HCT116 (cell line): ENCODE measurements at regions not wholly inside any gene's neighbourhood (a gene's known extent, or its start where the extent isn't known, plus 50 kb on each side); places are given as distances from the start of the nearest gene placed in this dataset.

Experiments used
- ATAC-seq: fragments of 200-7000 bp; cut with Tn5 transposase; 2 replicates; pipeline ENCODE4 v1.9.1; 2020; ENCODE audit warnings: mild to moderate bottlenecking, moderate library complexity
- BruUV-seq: library from RNA; stranded (reverse); fragments of 400-500 nt; replicated peaks from 2 replicates; lab custom pipeline; 2021; lab: Mats Ljungman, UMichigan
- CTCF ChIA-PET: fragments of 300-600 bp; sonication (Branson Sonifier 250); formaldehyde crosslinking; loops from one replicate; lab custom pipeline; 2021; ENCODE audit warnings: antibody characterized with exemption; lab: Charles Lee
- POLR2A ChIA-PET: fragments of 300-600, 350-600 bp; sonication (Branson Sonifier 250); formaldehyde crosslinking; loops from one replicate; lab custom pipeline; 2021; ENCODE audit warnings: antibody characterized with exemption; lab: Charles Lee
- RAD21 ChIA-PET, 2 experiments: fragments of 300-600 bp; sonication (Branson Sonifier 250); formaldehyde crosslinking; loops; one replicate each; lab custom pipeline; 2023; ENCODE audit warnings: low total read pairs in 2 of 2; ENCODE audit not compliant: uncharacterized antibody in 2 of 2, unreplicated experiment in 2 of 2, low non-redundant PET in 1 of 2; lab: Charles Lee
- DNase-seq: peaks from one replicate; pipeline ENCODE4 v3.0.0-alpha.2; 2010; ENCODE audit warnings: low read depth, low spot score
- H2AFZ ChIP-seq: fragments of 200-600 bp; shearing (Covaris generic), sonication (generic); 2 replicates; pipeline ENCODE4 v1.6.1; 2017; ENCODE audit warnings: low read depth, mixed run types, mixed read lengths, antibody characterized with exemption, low read length; ENCODE audit not compliant: poor library complexity, severe bottlenecking
- H3K27ac ChIP-seq: 2 replicates; pipeline ENCODE4 v1.5.1; 2012; ENCODE audit warnings: low read depth, low read length
- H3K27me3 ChIP-seq: fragments of 200-600 bp; sonication (generic); 2 replicates; pipeline ENCODE4 v1.6.1; 2016; ENCODE audit warnings: mixed run types, low read length, mixed read lengths; ENCODE audit not compliant: insufficient read depth
- H3K36me3 ChIP-seq, 2 experiments: fragments of 200-500 bp in 1 of 2; fragments of 200-600 bp in 1 of 2; sonication (Bioruptor generic) in 1 of 2; sonication (generic) in 1 of 2; 2 replicates each; pipeline versions ENCODE4 v1.5.1 to v1.6.1; 2014 to 2016; ENCODE audit warnings: low read length in 2 of 2, inconsistent platforms in 1 of 2, mixed read lengths in 1 of 2, mixed run types in 1 of 2; ENCODE audit not compliant: insufficient read depth in 2 of 2, control insufficient read depth in 1 of 2
- H3K4me1 ChIP-seq, 2 experiments: fragments of 200-600 bp in 1 of 2; sonication (generic) in 1 of 2; 2 replicates each; pipeline versions ENCODE4 v1.5.1 to v1.6.1; 2012 to 2017; ENCODE audit warnings: low read length in 2 of 2, inconsistent platforms in 1 of 2, mild to moderate bottlenecking in 1 of 2, mixed read lengths in 1 of 2, mixed run types in 1 of 2, moderate library complexity in 1 of 2; ENCODE audit not compliant: insufficient read depth in 2 of 2, control insufficient read depth in 1 of 2
- H3K4me2 ChIP-seq: fragments of 200-600 bp; sonication (generic); 2 replicates; pipeline ENCODE4 v1.6.1; 2017; ENCODE audit warnings: mixed run types, low read length, mixed read lengths
- H3K4me3 ChIP-seq, 2 experiments: fragments of 200-600 bp in 1 of 2; sonication (generic) in 1 of 2; replicated peaks in 1 of 2; 2 replicates each; pipeline ENCODE4 v1.5.1; 2011 to 2016; ENCODE audit warnings: low read length in 2 of 2, control low read depth in 1 of 2, low read depth in 1 of 2, mild to moderate bottlenecking in 1 of 2, mixed read lengths in 1 of 2, mixed run types in 1 of 2
- H3K79me2 ChIP-seq: fragments of 200-600 bp; sonication (generic); 2 replicates; pipeline ENCODE4 v1.6.1; 2017; ENCODE audit warnings: mild to moderate bottlenecking, mixed run types, low read length, moderate library complexity, mixed read lengths; ENCODE audit not compliant: insufficient read depth
- H3K9ac ChIP-seq: fragments of 200-600 bp; sonication (generic); 2 replicates; pipeline ENCODE4 v1.6.1; 2016; ENCODE audit warnings: low read length, mixed read lengths
- H3K9me2 ChIP-seq: fragments of 200-600 bp; sonication (generic), shearing (Covaris generic); 2 replicates; pipeline ENCODE4 v1.6.1; 2017; ENCODE audit warnings: mixed run types, mild to moderate bottlenecking, moderate library complexity; ENCODE audit not compliant: insufficient read depth
- H3K9me3 ChIP-seq, 2 experiments: fragments of 200-500 bp in 1 of 2; fragments of 200-600 bp in 1 of 2; sonication (Bioruptor generic) in 1 of 2; sonication (generic) in 1 of 2; 2 replicates each; pipeline ENCODE4 v1.6.1; 2014 to 2017; ENCODE audit warnings: low read length in 2 of 2, mixed read lengths in 2 of 2, inconsistent platforms in 1 of 2, low read depth in 1 of 2, mild to moderate bottlenecking in 1 of 2, mixed run types in 1 of 2, moderate library complexity in 1 of 2; ENCODE audit not compliant: control insufficient read depth in 1 of 2, insufficient read depth in 1 of 2
- H4K20me1 ChIP-seq: fragments of 200-600 bp; sonication (generic), shearing (Covaris generic); 2 replicates; pipeline ENCODE4 v1.6.1; 2017; ENCODE audit warnings: mixed run types, mild to moderate bottlenecking, moderate library complexity; ENCODE audit not compliant: insufficient read depth
- CBX3 ChIP-seq: IDR thresholded peaks from 2 replicates; pipeline ENCODE4 v1.6.1; 2012; ENCODE audit warnings: low read depth
- EGR1 ChIP-seq: IDR thresholded peaks from 2 replicates; pipeline ENCODE4 v1.6.1; 2012; ENCODE audit warnings: low read depth
- ELF1 ChIP-seq: IDR thresholded peaks from 2 replicates; pipeline ENCODE4 v1.6.1; 2012; ENCODE audit warnings: low read depth, borderline replicate concordance
- EZH2 ChIP-seq: fragments of 200-600 bp; sonication (generic); IDR thresholded peaks from 2 replicates; pipeline ENCODE4 v1.6.1; 2017; ENCODE audit warnings: antibody characterized with exemption, mixed run types
- POLR2A ChIP-seq: IDR thresholded peaks from 2 replicates; pipeline ENCODE4 v1.7.0; 2011; ENCODE audit warnings: borderline replicate concordance; ENCODE audit not compliant: insufficient read depth, insufficient read length; ENCODE audit errors: extremely low read depth
- POLR2AphosphoS5 ChIP-seq: IDR thresholded peaks from 2 replicates; pipeline ENCODE4 v1.6.1; 2011; ENCODE audit warnings: mild to moderate bottlenecking, low read depth, low read length, moderate library complexity
- ZFX ChIP-seq: fragments of 450-650 bp; IDR thresholded peaks from 2 replicates; pipeline ENCODE4 v1.6.1; 2017
- ZNF274 ChIP-seq: fragments of 200-500 bp; sonication (Bioruptor generic); IDR thresholded peaks from 2 replicates; pipeline ENCODE4 v1.6.1; 2014; ENCODE audit warnings: mild to moderate bottlenecking, low read depth, low read length, inconsistent platforms
- intact Hi-C: fragments of 100-400 bp; cut with micrococcal nuclease; formaldehyde crosslinking; loops from 2 replicates; pipeline ENCODE4 v1.10.0; 2022
- TF ChIP-seq, protein P1 (sequence below): IDR thresholded peaks from 2 replicates; pipeline ENCODE4 v1.6.1; 2012
- TF ChIP-seq, protein P2 (sequence below): IDR thresholded peaks from 2 replicates; pipeline ENCODE4 v1.6.1; 2011; ENCODE audit warnings: mild to moderate bottlenecking, low read length, moderate library complexity; ENCODE audit not compliant: insufficient replicate concordance; ENCODE audit errors: extremely low read depth
- TF ChIP-seq, protein P3 (sequence below): IDR thresholded peaks from 2 replicates; pipeline ENCODE4 v1.6.1; 2012
- TF ChIP-seq, protein P4 (sequence below), 3 experiments: fragments of 200-600 bp in 1 of 3; sonication (generic) in 1 of 3; IDR thresholded peaks in 2 of 3; conservative IDR thresholded peaks in 1 of 3; 2 replicates each; pipeline ENCODE4 v1.5.1; 2012 to 2017; ENCODE audit warnings: low read depth in 2 of 3, low read length in 2 of 3, antibody characterized with exemption in 1 of 3, borderline replicate concordance in 1 of 3, control low read depth in 1 of 3, mild to moderate bottlenecking in 1 of 3, mixed read lengths in 1 of 3, mixed run types in 1 of 3, moderate library complexity in 1 of 3; ENCODE audit not compliant: insufficient read depth in 1 of 3

DNA sequence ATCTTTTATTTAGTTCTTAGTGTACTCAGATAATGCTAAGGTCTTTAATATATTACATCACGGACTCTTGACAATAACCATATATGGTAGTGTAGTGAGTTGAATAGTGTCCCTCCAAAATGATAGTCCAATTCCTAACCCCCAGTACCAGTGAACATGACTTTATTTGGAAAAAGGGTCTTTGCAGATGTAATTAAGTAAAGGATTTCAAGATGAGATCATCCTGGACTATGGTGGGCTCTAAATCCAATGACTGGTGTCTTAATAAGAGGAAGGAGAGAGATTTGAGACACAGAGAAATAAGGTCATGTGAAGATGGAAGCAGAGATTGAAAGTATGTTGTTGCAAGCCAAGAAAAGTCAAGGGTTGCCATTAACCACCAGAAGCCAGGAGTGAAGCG lies 236.5 kb upstream of the DIPK2B start:
- H3K27ac ChIP-seq: no peak overlapping the region
- H3K9me3 ChIP-seq: no peaks in the 10 kb centered on the region
- H2AFZ ChIP-seq: no peak overlapping the region
- no peaks in the 10 kb centered on the region for H3K27me3 ChIP-seq
- no peak for ATAC-seq
- H3K9me2 ChIP-seq: no peaks in the 10 kb centered on the region
- no peak overlapping the region for H3K4me3 ChIP-seq
- CTCF ChIA-PET: no interaction called here
- POLR2A ChIA-PET: no interaction called here
- TF ChIP-seq POLR2A (no peak), CBX3 (no peak), ZNF274 (no peak), EGR1 (no peak), EZH2 (no peak), ZFX (no peak), POLR2AphosphoS5 (no peak), ELF1 (no peak)
- TF ChIP-seq, protein P1, sequence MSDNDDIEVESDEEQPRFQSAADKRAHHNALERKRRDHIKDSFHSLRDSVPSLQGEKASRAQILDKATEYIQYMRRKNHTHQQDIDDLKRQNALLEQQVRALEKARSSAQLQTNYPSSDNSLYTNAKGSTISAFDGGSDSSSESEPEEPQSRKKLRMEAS: no peak
- TF ChIP-seq, protein P2, sequence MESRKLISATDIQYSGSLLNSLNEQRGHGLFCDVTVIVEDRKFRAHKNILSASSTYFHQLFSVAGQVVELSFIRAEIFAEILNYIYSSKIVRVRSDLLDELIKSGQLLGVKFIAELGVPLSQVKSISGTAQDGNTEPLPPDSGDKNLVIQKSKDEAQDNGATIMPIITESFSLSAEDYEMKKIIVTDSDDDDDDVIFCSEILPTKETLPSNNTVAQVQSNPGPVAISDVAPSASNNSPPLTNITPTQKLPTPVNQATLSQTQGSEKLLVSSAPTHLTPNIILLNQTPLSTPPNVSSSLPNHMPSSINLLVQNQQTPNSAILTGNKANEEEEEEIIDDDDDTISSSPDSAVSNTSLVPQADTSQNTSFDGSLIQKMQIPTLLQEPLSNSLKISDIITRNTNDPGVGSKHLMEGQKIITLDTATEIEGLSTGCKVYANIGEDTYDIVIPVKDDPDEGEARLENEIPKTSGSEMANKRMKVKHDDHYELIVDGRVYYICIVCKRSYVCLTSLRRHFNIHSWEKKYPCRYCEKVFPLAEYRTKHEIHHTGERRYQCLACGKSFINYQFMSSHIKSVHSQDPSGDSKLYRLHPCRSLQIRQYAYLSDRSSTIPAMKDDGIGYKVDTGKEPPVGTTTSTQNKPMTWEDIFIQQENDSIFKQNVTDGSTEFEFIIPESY: no peak
- TF ChIP-seq, protein P3, sequence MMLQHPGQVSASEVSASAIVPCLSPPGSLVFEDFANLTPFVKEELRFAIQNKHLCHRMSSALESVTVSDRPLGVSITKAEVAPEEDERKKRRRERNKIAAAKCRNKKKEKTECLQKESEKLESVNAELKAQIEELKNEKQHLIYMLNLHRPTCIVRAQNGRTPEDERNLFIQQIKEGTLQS: no peak
- TF ChIP-seq, protein P4, sequence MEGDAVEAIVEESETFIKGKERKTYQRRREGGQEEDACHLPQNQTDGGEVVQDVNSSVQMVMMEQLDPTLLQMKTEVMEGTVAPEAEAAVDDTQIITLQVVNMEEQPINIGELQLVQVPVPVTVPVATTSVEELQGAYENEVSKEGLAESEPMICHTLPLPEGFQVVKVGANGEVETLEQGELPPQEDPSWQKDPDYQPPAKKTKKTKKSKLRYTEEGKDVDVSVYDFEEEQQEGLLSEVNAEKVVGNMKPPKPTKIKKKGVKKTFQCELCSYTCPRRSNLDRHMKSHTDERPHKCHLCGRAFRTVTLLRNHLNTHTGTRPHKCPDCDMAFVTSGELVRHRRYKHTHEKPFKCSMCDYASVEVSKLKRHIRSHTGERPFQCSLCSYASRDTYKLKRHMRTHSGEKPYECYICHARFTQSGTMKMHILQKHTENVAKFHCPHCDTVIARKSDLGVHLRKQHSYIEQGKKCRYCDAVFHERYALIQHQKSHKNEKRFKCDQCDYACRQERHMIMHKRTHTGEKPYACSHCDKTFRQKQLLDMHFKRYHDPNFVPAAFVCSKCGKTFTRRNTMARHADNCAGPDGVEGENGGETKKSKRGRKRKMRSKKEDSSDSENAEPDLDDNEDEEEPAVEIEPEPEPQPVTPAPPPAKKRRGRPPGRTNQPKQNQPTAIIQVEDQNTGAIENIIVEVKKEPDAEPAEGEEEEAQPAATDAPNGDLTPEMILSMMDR (IDR thresholded peaks at IDR 0.05 in 2 of 3, conservative IDR thresholded peaks at IDR 0.05 in 1 of 3; ENCODE audit: borderline replicate concordance in 1 of 3, insufficient read depth in 1 of 3, low read depth in 2 of 3, low read length in 2 of 3): no peak
- TF ChIP-seq, all 23 proteins: peak for 0
- Histone ChIP-seq H3K4me1 (no peaks in the 10 kb centered on the region), H3K9ac (no peak overlapping the region), H3K79me2 (no peaks in the 10 kb centered on the region), H4K20me1 (no peaks in the 10 kb centered on the region), H3K36me3 (no peaks in the 10 kb centered on the region), H3K4me2 (no peak overlapping the region)
- intact Hi-C loops: no loop called here
- BruUV-seq: no TSS peak
- DNase-seq: no peak
- RAD21 ChIA-PET: no interaction called here
